K562 (cell line): ENCODE measurements at regions not wholly inside any gene's neighbourhood (a gene's known extent, or its start where the extent isn't known, plus 50 kb on each side); places are given as distances from the start of the nearest gene placed in this dataset.

Experiments used
- ATAC-seq: fragments of 200-7000 bp; cut with Tn5 transposase; 3 replicates; pipeline ENCODE4 v1.9.1; 2020; ENCODE audit warnings: moderate library complexity
- BruUV-seq: library from RNA; stranded (reverse); fragments of 400-500 nt; replicated peaks from 2 replicates; lab custom pipeline; 2021; lab: Mats Ljungman, UMichigan
- CTCF ChIA-PET: fragments of 300-600 bp; formaldehyde crosslinking; extraction: SDS; loops from one replicate; lab custom pipeline; 2021; ENCODE audit warnings: low intra/inter-chr PET ratio; lab: Yijun Ruan, JAX
- POLR2A ChIA-PET: fragments of 300-600, 350-650 bp; sonication (Branson Sonifier 250); formaldehyde crosslinking; extraction: SDS; loops from one replicate; lab custom pipeline; 2021; ENCODE audit warnings: antibody characterized with exemption, inconsistent platforms; lab: Yijun Ruan, JAX
- DNase-seq, 4 experiments: peaks; one replicate each; pipeline versions ENCODE4 v3.0.0 to v3.0.0-alpha.2; 2011 to 2018; ENCODE audit warnings: low spot score in 3 of 4, mixed read lengths in 3 of 4; ENCODE audit errors: extremely low read depth in 1 of 4
- FAIRE-seq: peaks from 2 replicates; lab custom pipeline; 2011; peaks lifted over from hg19 to GRCh38; lab: Jason Lieb, UNC
- H2AFZ ChIP-seq: 2 replicates; pipeline ENCODE4 v1.6.0; 2011; ENCODE audit warnings: low read depth, low read length, control low read depth, inconsistent platforms
- H3K27ac ChIP-seq: fragments of 200-600 bp; 3 replicates; pipeline ENCODE4 v1.8.0; 2011; ENCODE audit warnings: low read depth, mild to moderate bottlenecking, control low read depth, inconsistent platforms, low read length, moderate library complexity, mixed read lengths; ENCODE audit errors: extremely low read depth
- H3K27me3 ChIP-seq, 2 experiments: fragments of 300-600 bp in 1 of 2; 2 replicates in 1 of 2; 3 replicates in 1 of 2; pipeline versions ENCODE4 v1.6.0 to v1.8.0; 2011; ENCODE audit warnings: inconsistent platforms in 2 of 2, low read length in 2 of 2, mild to moderate bottlenecking in 1 of 2, mixed read lengths in 1 of 2, moderate library complexity in 1 of 2; ENCODE audit not compliant: control insufficient read depth in 2 of 2, insufficient read depth in 2 of 2
- H3K36me3 ChIP-seq: fragments of 300-600 bp; 3 replicates; pipeline ENCODE4 v1.8.0; 2011; ENCODE audit warnings: mild to moderate bottlenecking, low read length, inconsistent platforms; ENCODE audit not compliant: control insufficient read depth, insufficient read depth
- H3K4me1 ChIP-seq, 2 experiments: fragments of 200-600 bp in 1 of 2; replicated peaks in 1 of 2; 2 replicates in 1 of 2; 3 replicates in 1 of 2; pipeline versions ENCODE4 v1.5.1 to v1.8.0; 2011; ENCODE audit warnings: inconsistent platforms in 2 of 2, low read length in 2 of 2, mild to moderate bottlenecking in 1 of 2, mixed read lengths in 1 of 2, moderate library complexity in 1 of 2; ENCODE audit not compliant: control insufficient read depth in 2 of 2, insufficient read depth in 2 of 2
- H3K4me2 ChIP-seq: 2 replicates; pipeline ENCODE4 v1.6.1; 2011; ENCODE audit warnings: low read length, control low read depth, inconsistent platforms, mixed read lengths; ENCODE audit not compliant: insufficient read depth
- H3K4me3 ChIP-seq: fragments of 200-600 bp; sonication (generic), shearing (Covaris generic); 2 replicates; pipeline ENCODE4 v1.5.1; 2016; ENCODE audit warnings: control low read depth, inconsistent platforms
- H3K79me2 ChIP-seq: fragments of 200-600 bp; 3 replicates; pipeline ENCODE4 v1.8.0; 2011; ENCODE audit warnings: low read length, inconsistent platforms; ENCODE audit not compliant: control insufficient read depth, insufficient read depth
- H3K9ac ChIP-seq, 2 experiments: 2 replicates each; pipeline versions ENCODE4 v1.6.0 to v1.6.1; 2011; ENCODE audit warnings: low read depth in 2 of 2, low read length in 2 of 2, control low read depth in 1 of 2, inconsistent platforms in 1 of 2, mild to moderate bottlenecking in 1 of 2, mixed read lengths in 1 of 2; ENCODE audit not compliant: insufficient read depth in 1 of 2
- H3K9me1 ChIP-seq: one replicate; pipeline ENCODE4 v1.6.0; 2011; ENCODE audit warnings: inconsistent platforms, mild to moderate bottlenecking, low read length, moderate library complexity; ENCODE audit not compliant: control insufficient read depth, insufficient read depth
- H3K9me3 ChIP-seq: replicated peaks from 2 replicates; pipeline ENCODE4 v1.5.1; 2011; ENCODE audit warnings: low read depth, low read length, inconsistent platforms; ENCODE audit not compliant: control insufficient read depth, insufficient read depth
- H4K20me1 ChIP-seq: replicated peaks from 2 replicates; pipeline ENCODE4 v1.6.1; 2011; ENCODE audit warnings: low read length, inconsistent platforms, mixed read lengths; ENCODE audit not compliant: control insufficient read depth, insufficient read depth
- BDP1 ChIP-seq: IDR thresholded peaks from 3 replicates; pipeline ENCODE4 v1.6.1; 2011; ENCODE audit not compliant: insufficient read length, insufficient read depth
- NFIC ChIP-seq: fragments of 450-650 bp; IDR thresholded peaks from 2 replicates; pipeline ENCODE4 v1.6.1; 2017; ENCODE audit warnings: mild to moderate bottlenecking, inconsistent platforms
- NFIX ChIP-seq: fragments of 250-450 bp; sonication (Bioruptor Pico); IDR thresholded peaks from 2 replicates; pipeline ENCODE4 v1.4.0; 2020; ENCODE audit warnings: low read depth, mild to moderate bottlenecking, moderate library complexity
- ZKSCAN1 ChIP-seq: fragments of 150-350 bp; IDR thresholded peaks from 2 replicates; pipeline ENCODE4 v1.6.1; 2016; ENCODE audit warnings: low read depth, low read length
- ZNF140 ChIP-seq: fragments of 250-450 bp; sonication (Bioruptor Pico); IDR thresholded peaks from 2 replicates; pipeline ENCODE4 v1.8.0; 2021; ENCODE audit warnings: moderate library complexity, mild to moderate bottlenecking, inconsistent platforms
- ZNF780A ChIP-seq: fragments of 250-450 bp; sonication (Bioruptor Pico); IDR thresholded peaks from 2 replicates; pipeline ENCODE4 v1.5.0; 2021; ENCODE audit warnings: mild to moderate bottlenecking
- WGBS: fragments of 100-300 bp; shearing (Covaris generic); methylation state at CpG from one replicate; pipeline ENCODE4 v1.1.6; 2016; ENCODE audit warnings: low coverage, mixed read lengths; ENCODE audit not compliant: insufficient coverage; ENCODE audit errors: missing lambda C conversion rate; 5-methylcytosine and 5-hydroxymethylcytosine counted together
- in situ Hi-C: fragments of 300-500 bp; cut with MboI; formaldehyde crosslinking; loops from 4 replicates; pipeline ENCODE4 v1.15.0; 2018; ENCODE audit warnings: inconsistent platforms, mixed read lengths
- intact Hi-C: fragments of 100-400 bp; cut with micrococcal nuclease; formaldehyde crosslinking; loops from 2 replicates; pipeline ENCODE4 v1.14.2; 2022
- TF ChIP-seq, protein P1 (sequence below): sonication (generic); formaldehyde crosslinking; IDR thresholded peaks from 2 replicates; pipeline ENCODE4 v1.8.1; 2023; ENCODE audit warnings: mild to moderate bottlenecking, missing genetic modification reagents

DNA sequence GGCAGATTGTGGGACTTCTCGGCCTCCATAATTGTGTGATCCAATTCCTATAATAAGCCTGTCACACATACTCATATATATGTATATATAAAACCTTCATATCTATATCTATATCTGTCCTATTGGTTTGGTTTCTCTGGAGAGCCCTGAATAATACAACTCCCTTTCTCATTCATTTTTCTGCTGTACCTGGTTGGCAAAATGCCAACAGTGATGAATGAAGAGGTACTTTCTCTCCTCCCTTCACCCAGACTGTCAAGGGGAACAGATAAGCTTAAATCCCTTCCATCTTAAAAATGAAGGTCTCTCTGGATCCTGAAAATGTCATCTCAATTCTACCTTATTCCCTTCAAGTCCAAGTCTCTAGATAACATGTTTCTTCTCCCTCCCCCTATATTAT is 60.3 kb upstream of the FOXP2 start:
- Histone ChIP-seq H2AFZ (no peak overlapping the region), H3K27me3 (no peaks in the 10 kb centered on the region), H3K4me1 (no peaks in the 10 kb centered on the region), H3K27ac (no peak overlapping the region), H3K79me2 (no peaks in the 10 kb centered on the region), H3K4me3 (no peak overlapping the region), H3K9me1 (no peaks in the 10 kb centered on the region), H3K36me3 (no peaks in the 10 kb centered on the region), H3K9me3 (no peaks in the 10 kb centered on the region), H3K4me2 (no peak overlapping the region), H3K9ac (no peak overlapping the region), H4K20me1 (no peaks in the 10 kb centered on the region)
- no TSS peak for BruUV-seq
- ChIA-PET POLR2A (no interaction called here), CTCF (interaction anchor here (0.6 kb wide), 1 partner anchor 1212 kb away, joined by 4 read pairs; no protein-coding TSS in a partner anchor)
- in situ Hi-C loops = no loop called here
- FAIRE-seq (no peak), ATAC-seq (no peak), DNase-seq (no peak)
- intact Hi-C loops = no loop called here
- 4% methylated on average over 1 of the region's 1 CpG for WGBS
- TF ChIP-seq BDP1 = no peak
- peak; percentile 86 for TF ChIP-seq NFIC
- peak; percentile 88 for TF ChIP-seq NFIX

DNA sequence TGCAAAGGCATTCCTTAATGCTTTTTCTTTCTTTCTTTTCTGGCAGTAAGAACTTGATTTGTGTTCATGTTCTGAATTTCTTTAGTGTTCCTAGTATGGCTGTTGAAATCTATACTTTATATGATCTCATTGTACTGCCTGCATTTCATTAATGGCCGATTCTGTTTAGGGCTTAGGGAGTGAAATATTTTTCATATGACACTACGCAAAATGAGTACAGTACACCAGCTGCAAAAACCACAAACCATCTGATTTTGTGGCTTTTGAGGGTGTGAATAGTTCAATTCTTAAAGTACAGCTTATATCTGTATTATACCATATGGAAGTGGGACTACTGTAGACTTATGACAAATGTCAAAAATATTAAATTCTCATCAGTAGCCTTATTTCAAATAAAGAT is 69.1 kb upstream of the FOXP2 start:
- 6% methylated on average over 2 of the region's 2 CpGs for WGBS
- no peaks in the 10 kb centered on the region for H4K20me1 ChIP-seq
- no peak overlapping the region for H2AFZ ChIP-seq
- no peak overlapping the region for H3K9ac ChIP-seq
- no peak overlapping the region for H3K4me2 ChIP-seq
- no peaks in the 10 kb centered on the region; the same call in 1 of the 2 replicates for H3K9me3 ChIP-seq
- no peak for FAIRE-seq
- in situ Hi-C loops (no loop called here), intact Hi-C loops (no loop called here)
- H3K27ac ChIP-seq = no peak overlapping the region
- ATAC-seq = no peak
- ChIA-PET POLR2A (no interaction called here), CTCF (no interaction called here)
- no peak for TF ChIP-seq ZNF140
- TF ChIP-seq ZNF780A (CRISPR knock-in tag) = no peak
- no peak for TF ChIP-seq ZKSCAN1
- TF ChIP-seq, protein P1, sequence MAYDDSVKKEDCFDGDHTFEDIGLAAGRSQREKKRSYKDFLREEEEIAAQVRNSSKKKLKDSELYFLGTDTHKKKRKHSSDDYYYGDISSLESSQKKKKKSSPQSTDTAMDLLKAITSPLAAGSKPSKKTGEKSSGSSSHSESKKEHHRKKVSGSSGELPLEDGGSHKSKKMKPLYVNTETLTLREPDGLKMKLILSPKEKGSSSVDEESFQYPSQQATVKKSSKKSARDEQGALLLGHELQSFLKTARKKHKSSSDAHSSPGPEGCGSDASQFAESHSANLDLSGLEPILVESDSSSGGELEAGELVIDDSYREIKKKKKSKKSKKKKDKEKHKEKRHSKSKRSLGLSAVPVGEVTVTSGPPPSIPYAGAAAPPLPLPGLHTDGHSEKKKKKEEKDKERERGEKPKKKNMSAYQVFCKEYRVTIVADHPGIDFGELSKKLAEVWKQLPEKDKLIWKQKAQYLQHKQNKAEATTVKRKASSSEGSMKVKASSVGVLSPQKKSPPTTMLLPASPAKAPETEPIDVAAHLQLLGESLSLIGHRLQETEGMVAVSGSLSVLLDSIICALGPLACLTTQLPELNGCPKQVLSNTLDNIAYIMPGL (CRISPR knock-in tag) = no peak
- no peaks in the 10 kb centered on the region for H3K9me1 ChIP-seq
- H3K79me2 ChIP-seq = no peaks in the 10 kb centered on the region
- no peaks in the 10 kb centered on the region for H3K27me3 ChIP-seq
- H3K4me1 ChIP-seq = no peaks in the 10 kb centered on the region
- no TSS peak for BruUV-seq
- no peaks in the 10 kb centered on the region for H3K36me3 ChIP-seq
- DNase-seq = no peak
- H3K4me3 ChIP-seq = no peak overlapping the region
